Hematopoietic multipotent progenitor cell treated with erythropoietin and hydrocortisone succinate and interleukin-3 and kit ligand, for 6 days (in vitro differentiated cells): ENCODE measurements at regions not wholly inside any gene's neighbourhood (a gene's known extent, or its start where the extent isn't known, plus 50 kb on each side); places are given as distances from the start of the nearest gene placed in this dataset.
"Not testable (repeated sequence)": the region's sequence is repeated elsewhere in the genome, so short reads cannot be mapped to it uniquely, and the experiment has no call there.

Experiments
- DNase-seq: peaks from one replicate; pipeline ENCODE4 v3.0.0-alpha.2; 2015

GRCh38 chr2:193895226-193895625 lies 1700.5 kb upstream of the TMEFF2 start:
- no peak for DNase-seq

GRCh38 chr2:193894081-193894480 lies 1699.3 kb upstream of the TMEFF2 start:
- DNase-seq, result peak; percentile 10

GRCh38 chr2:193891023-193891422 lies 1696.3 kb upstream of the TMEFF2 start:
- DNase-seq, result no peak

- no peak for DNase-seq
These were observed 1690.7 kb upstream of the TMEFF2 start for GRCh38 chr2:193885419-193885818.

- DNase-seq, result no peak
These were observed 1689.1 kb upstream of the TMEFF2 start for GRCh38 chr2:193883820-193884219.

GRCh38 chr2:193876980-193877379 lies 1682.2 kb upstream of the TMEFF2 start:
- no peak for DNase-seq

GRCh38 chr2:193869564-193869963 lies 1674.8 kb upstream of the TMEFF2 start:
- no peak for DNase-seq

- no peak for DNase-seq
These were observed 1674.1 kb upstream of the TMEFF2 start for GRCh38 chr2:193868833-193869232.

- DNase-seq, result no peak
These were observed 1673.4 kb upstream of the TMEFF2 start for GRCh38 chr2:193868132-193868531.

GRCh38 chr2:193867454-193867853 lies 1672.7 kb upstream of the TMEFF2 start:
- no peak for DNase-seq

- DNase-seq, result no peak
These were observed 1666.8 kb upstream of the TMEFF2 start for GRCh38 chr2:193861557-193861956.

- DNase-seq, result no peak
These were observed 1653.3 kb upstream of the TMEFF2 start for GRCh38 chr2:193847991-193848390.

GRCh38 chr2:193847130-193847529 lies 1652.4 kb upstream of the TMEFF2 start:
- no peak for DNase-seq

- no peak for DNase-seq
These were observed 1650.9 kb upstream of the TMEFF2 start for GRCh38 chr2:193845604-193846003.

- DNase-seq, result no peak
These were observed 1648.9 kb upstream of the TMEFF2 start for GRCh38 chr2:193843675-193844074.

- no peak for DNase-seq
These were observed 1646.8 kb upstream of the TMEFF2 start for GRCh38 chr2:193841384-193842150.

- no peak for DNase-seq
These were observed 1642.5 kb upstream of the TMEFF2 start for GRCh38 chr2:193837111-193837738.

- DNase-seq, result not testable (repeated sequence)
These were observed 1641.8 kb upstream of the TMEFF2 start for GRCh38 chr2:193836424-193837006.

GRCh38 chr2:193833895-193834294 lies 1639.2 kb upstream of the TMEFF2 start:
- DNase-seq, result not testable (repeated sequence)

- no peak for DNase-seq
These were observed 1629.7 kb upstream of the TMEFF2 start for GRCh38 chr2:193824474-193824873.

- DNase-seq, result no peak
These were observed 1624.2 kb upstream of the TMEFF2 start for GRCh38 chr2:193818801-193819499.

GRCh38 chr2:193816008-193816407 lies 1621.3 kb upstream of the TMEFF2 start:
- no peak for DNase-seq

- DNase-seq, result no peak
These were observed 1615.8 kb upstream of the TMEFF2 start for GRCh38 chr2:193810533-193810932.

- DNase-seq, result no peak
These were observed 1614.1 kb upstream of the TMEFF2 start for GRCh38 chr2:193808877-193809276.
